Osteoblast (primary cell): ENCODE measurements at regions not wholly inside any gene's neighbourhood (a gene's known extent, or its start where the extent isn't known, plus 50 kb on each side); places are given as distances from the start of the nearest gene placed in this dataset.

ENCODE experiments used
- DNase-seq: peaks from one replicate; pipeline ENCODE4 v3.0.0; 2011; ENCODE audit warnings: low spot score, mixed read lengths; ENCODE audit not compliant: insufficient read length; ENCODE audit errors: missing footprints
- H2AFZ ChIP-seq: 2 replicates; pipeline ENCODE4 v1.6.0; 2011; ENCODE audit warnings: mild to moderate bottlenecking, low read length
- H3K27ac ChIP-seq: 2 replicates; pipeline ENCODE4 v1.5.1; 2011; ENCODE audit warnings: mild to moderate bottlenecking, low read depth, low read length, moderate library complexity
- H3K27me3 ChIP-seq: 2 replicates; pipeline ENCODE4 v1.6.0; 2012; ENCODE audit warnings: mild to moderate bottlenecking, control low read depth, inconsistent platforms, low read length, moderate library complexity; ENCODE audit not compliant: insufficient read depth
- H3K36me3 ChIP-seq: 2 replicates; pipeline ENCODE4 v1.5.1; 2011; ENCODE audit warnings: mild to moderate bottlenecking, low read length, control low read depth, moderate library complexity; ENCODE audit not compliant: insufficient read depth
- H3K4me1 ChIP-seq: 2 replicates; pipeline ENCODE4 v1.5.1; 2011; ENCODE audit warnings: mild to moderate bottlenecking, low read length, control low read depth, moderate library complexity; ENCODE audit not compliant: insufficient read depth
- H3K4me2 ChIP-seq: 2 replicates; pipeline ENCODE4 v1.6.0; 2011; ENCODE audit warnings: mild to moderate bottlenecking, low read length; ENCODE audit not compliant: insufficient read depth
- H3K4me3 ChIP-seq: fragments of 200-600 bp; sonication (generic); 3 replicates; pipeline ENCODE4 v1.5.1; 2012; ENCODE audit warnings: mild to moderate bottlenecking, low read length, inconsistent platforms; ENCODE audit not compliant: insufficient read depth
- H3K79me2 ChIP-seq: 2 replicates; pipeline ENCODE4 v1.6.0; 2012; ENCODE audit warnings: mild to moderate bottlenecking, low read length, control low read depth, inconsistent platforms; ENCODE audit not compliant: insufficient read depth
- H3K9me3 ChIP-seq: 2 replicates; pipeline ENCODE4 v1.5.1; 2011; ENCODE audit warnings: low read depth, low read length, control low read depth
- H4K20me1 ChIP-seq: 2 replicates; pipeline ENCODE4 v1.6.0; 2012; ENCODE audit warnings: mild to moderate bottlenecking, low read length, control low read depth; ENCODE audit not compliant: insufficient read depth
- TF ChIP-seq, protein P1 (sequence below): IDR thresholded peaks from 2 replicates; pipeline ENCODE4 v1.5.1; 2011; ENCODE audit warnings: mild to moderate bottlenecking, low read depth, low read length, moderate library complexity; ENCODE audit errors: extremely low read depth

DNA sequence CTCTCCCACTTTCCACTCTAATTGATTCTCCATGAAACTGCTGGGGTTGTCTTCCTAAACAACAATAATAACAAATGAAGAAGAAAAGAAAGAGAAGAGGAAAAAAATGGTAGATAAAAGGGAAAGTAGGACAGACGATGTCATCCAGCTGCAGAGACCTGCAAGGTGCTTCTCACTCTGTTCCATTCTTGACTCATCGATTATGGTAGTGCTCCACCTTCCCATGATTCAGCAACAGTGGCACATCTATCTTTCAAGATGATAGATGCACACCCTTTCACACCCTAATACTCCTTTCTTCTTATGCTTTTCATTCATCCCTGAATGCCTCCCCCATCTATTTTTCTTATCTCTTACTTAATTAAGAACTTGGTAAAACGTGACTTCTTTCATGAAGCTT, 610.2 kb downstream of the NR4A2 start:
- H3K79me2 ChIP-seq: no peaks in the 10 kb centered on the region
- H4K20me1 ChIP-seq: no peaks in the 10 kb centered on the region
- no peaks in the 10 kb centered on the region for H3K27me3 ChIP-seq
- no peaks in the 10 kb centered on the region for H3K36me3 ChIP-seq
- H3K4me1 ChIP-seq: no peaks in the 10 kb centered on the region
- H3K4me2 ChIP-seq: no peak overlapping the region
- DNase-seq: no peak
- no peak overlapping the region for H2AFZ ChIP-seq
- no peaks in the 10 kb centered on the region for H3K9me3 ChIP-seq
- no peak overlapping the region for H3K27ac ChIP-seq
- TF ChIP-seq, protein P1, sequence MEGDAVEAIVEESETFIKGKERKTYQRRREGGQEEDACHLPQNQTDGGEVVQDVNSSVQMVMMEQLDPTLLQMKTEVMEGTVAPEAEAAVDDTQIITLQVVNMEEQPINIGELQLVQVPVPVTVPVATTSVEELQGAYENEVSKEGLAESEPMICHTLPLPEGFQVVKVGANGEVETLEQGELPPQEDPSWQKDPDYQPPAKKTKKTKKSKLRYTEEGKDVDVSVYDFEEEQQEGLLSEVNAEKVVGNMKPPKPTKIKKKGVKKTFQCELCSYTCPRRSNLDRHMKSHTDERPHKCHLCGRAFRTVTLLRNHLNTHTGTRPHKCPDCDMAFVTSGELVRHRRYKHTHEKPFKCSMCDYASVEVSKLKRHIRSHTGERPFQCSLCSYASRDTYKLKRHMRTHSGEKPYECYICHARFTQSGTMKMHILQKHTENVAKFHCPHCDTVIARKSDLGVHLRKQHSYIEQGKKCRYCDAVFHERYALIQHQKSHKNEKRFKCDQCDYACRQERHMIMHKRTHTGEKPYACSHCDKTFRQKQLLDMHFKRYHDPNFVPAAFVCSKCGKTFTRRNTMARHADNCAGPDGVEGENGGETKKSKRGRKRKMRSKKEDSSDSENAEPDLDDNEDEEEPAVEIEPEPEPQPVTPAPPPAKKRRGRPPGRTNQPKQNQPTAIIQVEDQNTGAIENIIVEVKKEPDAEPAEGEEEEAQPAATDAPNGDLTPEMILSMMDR: no peak
- H3K4me3 ChIP-seq: no peak overlapping the region

DNA sequence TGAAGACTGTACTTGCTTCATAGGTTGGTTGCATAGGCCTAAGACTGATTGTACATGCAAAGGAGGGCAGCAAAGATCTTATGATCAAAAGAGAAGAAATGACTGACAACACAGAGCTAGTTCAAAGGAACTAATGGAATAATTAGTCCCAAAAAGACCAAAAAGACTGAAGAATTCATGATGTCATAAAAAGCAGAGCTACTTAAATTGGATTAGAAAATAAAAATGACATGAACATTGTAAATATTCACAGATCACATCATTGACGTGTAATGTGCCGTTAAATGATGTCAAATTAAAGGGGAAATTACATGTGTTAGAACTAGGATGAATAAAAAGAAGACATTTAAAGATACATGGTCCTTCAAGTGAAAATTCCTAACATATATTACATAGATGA, 616.8 kb downstream of the NR4A2 start:
- H3K27me3 ChIP-seq: no peaks in the 10 kb centered on the region
- H3K79me2 ChIP-seq: no peaks in the 10 kb centered on the region
- H4K20me1 ChIP-seq: no peaks in the 10 kb centered on the region
- no peak overlapping the region for H3K4me2 ChIP-seq
- no peaks in the 10 kb centered on the region for H3K4me1 ChIP-seq
- no peak overlapping the region for H2AFZ ChIP-seq
- H3K27ac ChIP-seq: no peak overlapping the region
- TF ChIP-seq, protein P1: no peak
- no peak for DNase-seq
- no peak overlapping the region for H3K4me3 ChIP-seq
- no peaks in the 10 kb centered on the region for H3K9me3 ChIP-seq
- H3K36me3 ChIP-seq: no peaks in the 10 kb centered on the region

DNA sequence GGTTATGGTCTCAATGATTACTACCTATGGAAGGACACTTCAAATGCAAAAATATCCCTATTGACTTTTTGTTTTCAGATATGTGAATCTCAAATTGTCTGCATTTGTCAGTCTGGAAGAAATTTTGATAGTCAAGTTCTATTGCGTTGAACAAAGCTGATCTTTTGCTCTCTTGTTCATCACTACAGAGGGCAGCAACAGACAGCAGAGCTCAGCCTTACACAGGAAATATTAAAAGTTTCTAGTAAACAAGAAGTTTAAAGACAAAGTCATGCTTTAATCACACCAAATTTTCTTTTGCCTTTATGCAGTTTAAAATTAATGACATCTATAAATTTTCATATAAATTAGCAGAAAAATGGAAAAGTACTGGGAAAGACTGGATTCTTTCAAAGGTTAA, 617.5 kb downstream of the NR4A2 start:
- no peak for DNase-seq
- H3K27me3 ChIP-seq: no peaks in the 10 kb centered on the region
- TF ChIP-seq, protein P1: no peak

DNA sequence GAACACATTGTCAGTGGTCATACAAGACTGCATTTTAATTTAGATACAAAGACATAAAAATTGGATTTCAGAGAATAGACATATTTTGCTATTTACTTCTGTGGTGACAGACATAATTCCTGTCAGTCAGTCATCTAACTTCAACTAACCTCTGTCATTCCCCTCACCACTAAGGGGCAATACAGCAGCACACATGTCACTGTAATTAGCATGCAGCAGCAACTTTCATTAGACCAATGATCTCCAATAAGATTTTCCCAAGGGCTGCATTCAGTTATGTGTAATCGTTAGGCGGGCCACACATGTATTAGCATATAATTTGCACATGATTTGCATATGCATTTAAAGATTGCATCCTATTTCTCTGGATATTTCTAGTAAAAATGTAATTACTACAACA, 624.5 kb downstream of the NR4A2 start:
- Histone ChIP-seq H3K9me3 (peaks cover 2% of the 10 kb centered on the region), H2AFZ (no peak overlapping the region), H3K36me3 (no peaks in the 10 kb centered on the region), H3K4me1 (no peaks in the 10 kb centered on the region), H4K20me1 (no peaks in the 10 kb centered on the region), H3K27me3 (no peaks in the 10 kb centered on the region), H3K4me3 (no peak overlapping the region), H3K4me2 (no peak overlapping the region), H3K79me2 (no peaks in the 10 kb centered on the region), H3K27ac (no peak overlapping the region)
- DNase-seq: no peak
- TF ChIP-seq, protein P1: no peak

More for the DNA sequence above, 617.5 kb downstream of the NR4A2 start:
- no peaks in the 10 kb centered on the region for H3K36me3 ChIP-seq
- H3K4me1 ChIP-seq: no peaks in the 10 kb centered on the region
- no peak overlapping the region for H3K4me2 ChIP-seq
- no peaks in the 10 kb centered on the region for H4K20me1 ChIP-seq
- H3K4me3 ChIP-seq: no peak overlapping the region
- no peaks in the 10 kb centered on the region for H3K79me2 ChIP-seq
- H3K27ac ChIP-seq: no peak overlapping the region
- no peaks in the 10 kb centered on the region for H3K9me3 ChIP-seq
- no peak overlapping the region for H2AFZ ChIP-seq
